ENCODE measurements at regions not wholly inside any gene's neighbourhood (a gene's known extent, or its start where the extent isn't known, plus 50 kb on each side); places are given as distances from the start of the nearest gene placed in this dataset.

- no peak for TF ChIP-seq TAF1 (IDR thresholded peaks at IDR 0.05; ENCODE audit: low read depth, low read length)
- no peak for TF ChIP-seq SPI1 (IDR thresholded peaks at IDR 0.05; ENCODE audit: low read depth, low read length)
- no peak for TF ChIP-seq POLR2AphosphoS5 (IDR thresholded peaks at IDR 0.05; ENCODE audit: low read depth, low read length)
- TF ChIP-seq PAX5 (IDR thresholded peaks at IDR 0.05; ENCODE audit: insufficient read depth, low read length, severe bottlenecking), result no peak
- no peak for TF ChIP-seq POU2F2 (IDR thresholded peaks at IDR 0.05; ENCODE audit: low read depth, low read length)
- no peak for TF ChIP-seq POLR2A (IDR thresholded peaks at IDR 0.05; ENCODE audit: low read depth, low read length)
- FAIRE-seq, result no peak
Observed at GRCh38 chr2:343355-343754, 55.5 kb upstream of the ALKAL2 start.

DNA sequence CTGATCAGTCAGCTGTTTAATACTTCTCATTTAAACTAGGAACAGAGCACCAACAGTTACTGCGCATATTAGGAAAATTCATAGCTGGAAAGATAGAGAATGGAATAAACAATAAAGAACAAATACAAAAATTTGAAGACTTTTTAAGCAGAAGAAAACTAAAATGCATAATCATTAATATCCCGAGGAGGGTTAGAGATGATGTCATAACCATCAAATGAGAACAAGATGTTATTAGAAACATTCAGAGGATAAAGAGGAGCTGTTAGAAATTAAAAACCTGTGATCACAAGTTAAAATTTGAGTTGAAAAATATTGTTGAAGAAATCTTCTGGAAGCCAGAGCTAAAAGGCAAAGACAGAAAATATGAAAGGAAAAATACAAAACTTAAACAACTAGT, 54.0 kb upstream of the ALKAL2 start:
- FAIRE-seq, result no peak
- DNase-seq (ENCODE audit: insufficient read length, low spot score), result no peak
- TF ChIP-seq POU2F2 (IDR thresholded peaks at IDR 0.05; ENCODE audit: low read depth, low read length), result no peak
- TF ChIP-seq POLR2A (IDR thresholded peaks at IDR 0.05; ENCODE audit: low read depth, low read length), result no peak
- no peak for TF ChIP-seq POLR2AphosphoS5 (IDR thresholded peaks at IDR 0.05; ENCODE audit: low read depth, low read length)
- TF ChIP-seq PAX5 (IDR thresholded peaks at IDR 0.05; ENCODE audit: insufficient read depth, low read length, severe bottlenecking), result no peak
- TF ChIP-seq SPI1 (IDR thresholded peaks at IDR 0.05; ENCODE audit: low read depth, low read length), result no peak
- no peak for TF ChIP-seq TAF1 (IDR thresholded peaks at IDR 0.05; ENCODE audit: low read depth, low read length)

More at GRCh38 chr2:343355-343754, 55.5 kb upstream of the ALKAL2 start:
- no peak for DNase-seq (ENCODE audit: insufficient read length, low spot score)

DNA sequence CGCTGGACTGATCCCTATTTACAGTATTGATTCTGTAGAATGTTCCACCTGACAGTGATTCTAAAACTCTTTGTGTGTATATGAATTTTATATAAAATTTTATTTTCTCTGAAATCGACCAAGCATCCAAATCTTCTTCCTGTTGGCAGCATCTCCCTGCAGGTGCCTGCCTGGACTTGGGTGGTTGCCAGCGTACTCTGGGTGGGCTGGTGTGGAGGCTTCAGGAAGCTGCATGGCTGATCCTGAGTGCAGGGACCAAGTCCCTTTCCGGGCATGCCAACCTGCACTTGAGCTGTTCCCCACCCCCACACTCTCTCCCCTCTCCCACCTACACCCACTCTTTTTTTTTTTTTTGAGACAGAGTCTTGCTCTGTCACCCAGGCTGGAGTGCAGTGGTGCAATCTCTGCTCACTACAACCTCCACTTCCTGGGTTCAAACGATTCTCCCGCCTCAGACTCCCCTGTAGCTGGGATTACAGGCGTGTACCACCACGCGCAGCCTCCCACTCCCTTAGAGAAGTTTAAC, 53.2 kb upstream of the ALKAL2 start:
- TF ChIP-seq TAF1 (IDR thresholded peaks at IDR 0.05; ENCODE audit: low read depth, low read length) (no peak), POLR2A (IDR thresholded peaks at IDR 0.05; ENCODE audit: low read depth, low read length) (no peak), PAX5 (IDR thresholded peaks at IDR 0.05; ENCODE audit: insufficient read depth, low read length, severe bottlenecking) (no peak), POU2F2 (IDR thresholded peaks at IDR 0.05; ENCODE audit: low read depth, low read length) (no peak), SPI1 (IDR thresholded peaks at IDR 0.05; ENCODE audit: low read depth, low read length) (no peak), POLR2AphosphoS5 (IDR thresholded peaks at IDR 0.05; ENCODE audit: low read depth, low read length) (no peak)
- no peak for FAIRE-seq

More for the DNA sequence above, 53.2 kb upstream of the ALKAL2 start:
- no peak for DNase-seq (ENCODE audit: insufficient read length, low spot score)

Data from GM12891 (cell line).